Endothelial cell of umbilical vein (primary cell): ENCODE measurements at regions not wholly inside any gene's neighbourhood (a gene's known extent, or its start where the extent isn't known, plus 50 kb on each side); places are given as distances from the start of the nearest gene placed in this dataset.

Source experiments
- BruUV-seq: library from RNA; stranded (reverse); fragments of 400-500 nt; replicated peaks from 2 replicates; lab custom pipeline; 2021; lab: Mats Ljungman, UMichigan
- CTCF ChIA-PET: fragments of 300-600, 350-600 bp; sonication (Branson Sonifier 250); formaldehyde crosslinking; loops from one replicate; lab custom pipeline; 2021; ENCODE audit warnings: antibody characterized with exemption, inconsistent platforms; lab: Charles Lee
- POLR2A ChIA-PET: fragments of 300-600, 350-600 bp; sonication (Branson Sonifier 250); formaldehyde crosslinking; loops from one replicate; lab custom pipeline; 2021; ENCODE audit warnings: antibody characterized with exemption, inconsistent platforms; lab: Charles Lee
- DNase-seq: peaks from one replicate; pipeline ENCODE4 v3.0.0-alpha.2; 2011; ENCODE audit warnings: low read depth, low spot score
- FAIRE-seq: peaks from 2 replicates; lab custom pipeline; 2011; peaks lifted over from hg19 to GRCh38; lab: Jason Lieb, UNC
- H2AFZ ChIP-seq: 2 replicates; pipeline ENCODE4 v1.6.0; 2012; ENCODE audit warnings: low read depth, low read length, control low read depth, inconsistent platforms
- H3K27ac ChIP-seq: 2 replicates; pipeline ENCODE4 v1.5.1; 2011; ENCODE audit warnings: low read depth, mild to moderate bottlenecking, control low read depth, low read length, moderate library complexity; ENCODE audit not compliant: insufficient read depth
- H3K27me3 ChIP-seq, 2 experiments: 2 replicates each; pipeline versions ENCODE4 v1.6.0 to v1.6.1; 2011; ENCODE audit warnings: low read length in 2 of 2, mixed read lengths in 1 of 2; ENCODE audit not compliant: control insufficient read depth in 2 of 2, insufficient read depth in 2 of 2
- H3K36me3 ChIP-seq, 2 experiments: 2 replicates in 1 of 2; 3 replicates in 1 of 2; pipeline ENCODE4 v1.5.1; 2011; ENCODE audit warnings: low read length in 2 of 2, mild to moderate bottlenecking in 1 of 2, moderate library complexity in 1 of 2; ENCODE audit not compliant: control insufficient read depth in 2 of 2, insufficient read depth in 2 of 2; ENCODE audit errors: extremely low read depth in 1 of 2
- H3K4me1 ChIP-seq: 3 replicates; pipeline ENCODE4 v1.5.1; 2011; ENCODE audit warnings: mild to moderate bottlenecking, low read length; ENCODE audit not compliant: control insufficient read depth, insufficient read depth; ENCODE audit errors: extremely low read depth
- H3K4me2 ChIP-seq: 2 replicates; pipeline ENCODE4 v1.6.1; 2011; ENCODE audit warnings: low read length, control low read depth, mixed read lengths; ENCODE audit not compliant: insufficient read depth
- H3K4me3 ChIP-seq, 3 experiments: fragments of 200-600 bp in 1 of 3; sonication (generic), shearing (Covaris generic) in 1 of 3; replicated peaks in 1 of 3; 2 replicates each; pipeline ENCODE4 v1.5.1; 2011 to 2016; ENCODE audit warnings: control low read depth in 3 of 3, low read length in 3 of 3, mild to moderate bottlenecking in 2 of 3, inconsistent platforms in 1 of 3, low read depth in 1 of 3, moderate library complexity in 1 of 3; ENCODE audit not compliant: insufficient read depth in 1 of 3
- H3K79me2 ChIP-seq: 2 replicates; pipeline ENCODE4 v1.6.0; 2012; ENCODE audit warnings: low read length, inconsistent platforms; ENCODE audit not compliant: control insufficient read depth, insufficient read depth
- H3K9ac ChIP-seq: replicated peaks from 2 replicates; pipeline ENCODE3; 2011; ENCODE audit warnings: low read length, control low read depth; ENCODE audit not compliant: insufficient read depth; ENCODE audit errors: extremely low read depth
- H3K9me1 ChIP-seq: replicated peaks from 3 replicates; pipeline ENCODE4 v1.6.0; 2011; ENCODE audit warnings: mild to moderate bottlenecking, low read length; ENCODE audit not compliant: control insufficient read depth, insufficient read depth; ENCODE audit errors: extremely low read depth
- H3K9me3 ChIP-seq: replicated peaks from 2 replicates; pipeline ENCODE4 v1.5.1; 2012; ENCODE audit warnings: low read length, inconsistent platforms; ENCODE audit not compliant: control insufficient read depth, insufficient read depth
- H4K20me1 ChIP-seq: replicated peaks from 2 replicates; pipeline ENCODE3; 2011; ENCODE audit warnings: mild to moderate bottlenecking, low read length; ENCODE audit not compliant: control insufficient read depth, insufficient read depth; ENCODE audit errors: extremely low read depth
- CTCF ChIP-seq, 2 donors: IDR thresholded peaks; 1 replicate in 1 of 2; 2 replicates in 1 of 2; pipeline ENCODE4 v1.5.1; 2011; ENCODE audit warnings: low read length in 2 of 2, mild to moderate bottlenecking in 2 of 2, moderate library complexity in 2 of 2, control low read depth in 1 of 2, inconsistent platforms in 1 of 2, low read depth in 1 of 2; ENCODE audit not compliant: insufficient read depth in 1 of 2; ENCODE audit errors: extremely low read depth in 1 of 2
- EZH2 ChIP-seq: IDR thresholded peaks from 2 replicates; pipeline ENCODE4 v1.6.1; 2012; ENCODE audit warnings: borderline replicate concordance, low read depth, mild to moderate bottlenecking, moderate library complexity, low read length, inconsistent platforms; ENCODE audit not compliant: severe bottlenecking
- FOS ChIP-seq: IDR thresholded peaks from 2 replicates; pipeline ENCODE4 v1.6.1; 2011; ENCODE audit warnings: mild to moderate bottlenecking, low read length, moderate library complexity, borderline replicate concordance; ENCODE audit not compliant: insufficient read depth
- GATA2 ChIP-seq: IDR thresholded peaks from 2 replicates; pipeline ENCODE4 v1.7.0; 2011; ENCODE audit warnings: low read depth, mild to moderate bottlenecking, moderate library complexity, mixed read lengths, low read length; ENCODE audit not compliant: insufficient read length, insufficient read depth
- JUN ChIP-seq: IDR thresholded peaks from 2 replicates; pipeline ENCODE4 v1.6.1; 2011; ENCODE audit warnings: borderline replicate concordance, low read depth; ENCODE audit not compliant: insufficient read length, insufficient read depth
- MAX ChIP-seq: IDR thresholded peaks from 2 replicates; pipeline ENCODE4 v1.6.1; 2011; ENCODE audit not compliant: insufficient read depth, insufficient read length
- MYC ChIP-seq: IDR thresholded peaks from one replicate; pipeline ENCODE4 v1.6.1; 2011; ENCODE audit warnings: mild to moderate bottlenecking, low read depth, low read length
- POLR2A ChIP-seq: IDR thresholded peaks from 2 replicates; pipeline ENCODE4 v1.6.1; 2012; ENCODE audit warnings: low read depth, mild to moderate bottlenecking, control low read depth, low read length
- POLR2AphosphoS5 ChIP-seq: IDR thresholded peaks from 2 replicates; pipeline ENCODE4 v1.6.1; 2012; ENCODE audit warnings: low read depth, mild to moderate bottlenecking, control low read depth, low read length, moderate library complexity; ENCODE audit not compliant: insufficient read depth
- dilution Hi-C: fragments of 300-500 bp; cut with MboI; formaldehyde crosslinking; loops from one replicate; pipeline ENCODE4 v1.15.0; 2019; ENCODE audit warnings: low sequenced_read_pairs; ENCODE audit not compliant: extremely low pct_ligation_motif_present
- intact Hi-C: fragments of 100-400 bp; cut with micrococcal nuclease; formaldehyde crosslinking; loops from one replicate; pipeline ENCODE4 v1.10.0; 2022

GRCh38 chr1:208866386-208866955 lies 622.3 kb upstream of the PLXNA2 start:
- dilution Hi-C loops (no loop called here), intact Hi-C loops (loop anchor here (5.0 kb wide), 1 partner anchor 81 kb away; no protein-coding TSS in a partner anchor)
- DNase-seq, result no peak
- Histone ChIP-seq H3K27me3 (no peaks in the 10 kb centered on the region), H3K4me3 (no peak overlapping the region), H3K36me3 (no peaks in the 10 kb centered on the region), H3K9me1 (no peaks in the 10 kb centered on the region), H3K9ac (no peak overlapping the region), H3K4me2 (no peak overlapping the region), H3K79me2 (no peaks in the 10 kb centered on the region), H3K4me1 (peaks cover 6% of the 10 kb centered on the region), H3K9me3 (no peaks in the 10 kb centered on the region), H2AFZ (no peak overlapping the region), H4K20me1 (no peaks in the 10 kb centered on the region), H3K27ac (no peak overlapping the region)
- TF ChIP-seq MYC (no peak), POLR2AphosphoS5 (no peak), CTCF (IDR thresholded peaks at IDR 0.05; ENCODE audit: extremely low read depth in 1 of 2, insufficient read depth in 1 of 2, low read depth in 1 of 2, low read length in 2 of 2) (no peak), JUN (no peak), EZH2 (no peak), MAX (no peak), GATA2 (no peak), FOS (no peak), POLR2A (no peak)
- CTCF ChIA-PET, result interaction anchor here (1.0 kb wide), 1 partner anchor 132 kb away, joined by 3 read pairs; no protein-coding TSS in a partner anchor
- POLR2A ChIA-PET, result no interaction called here
- FAIRE-seq, result no peak
- no TSS peak for BruUV-seq
